K562 (cell line): ENCODE measurements at regions not wholly inside any gene's neighbourhood (a gene's known extent, or its start where the extent isn't known, plus 50 kb on each side); places are given as distances from the start of the nearest gene placed in this dataset.

Source experiments
- ATAC-seq: fragments of 200-7000 bp; cut with Tn5 transposase; 3 replicates; pipeline ENCODE4 v1.9.1; 2020; ENCODE audit warnings: moderate library complexity
- BruUV-seq: library from RNA; stranded (reverse); fragments of 400-500 nt; replicated peaks from 2 replicates; lab custom pipeline; 2021; lab: Mats Ljungman, UMichigan
- CTCF ChIA-PET: fragments of 300-600 bp; formaldehyde crosslinking; extraction: SDS; loops from one replicate; lab custom pipeline; 2021; ENCODE audit warnings: low intra/inter-chr PET ratio; lab: Yijun Ruan, JAX
- POLR2A ChIA-PET: fragments of 300-600, 350-650 bp; sonication (Branson Sonifier 250); formaldehyde crosslinking; extraction: SDS; loops from one replicate; lab custom pipeline; 2021; ENCODE audit warnings: antibody characterized with exemption, inconsistent platforms; lab: Yijun Ruan, JAX
- DNase-seq, 4 experiments: peaks; one replicate each; pipeline versions ENCODE4 v3.0.0 to v3.0.0-alpha.2; 2011 to 2018; ENCODE audit warnings: low spot score in 3 of 4, mixed read lengths in 3 of 4; ENCODE audit errors: extremely low read depth in 1 of 4
- FAIRE-seq: peaks from 2 replicates; lab custom pipeline; 2011; peaks lifted over from hg19 to GRCh38; lab: Jason Lieb, UNC
- H2AFZ ChIP-seq: 2 replicates; pipeline ENCODE4 v1.6.0; 2011; ENCODE audit warnings: low read depth, low read length, control low read depth, inconsistent platforms
- H3K27ac ChIP-seq: fragments of 200-600 bp; 3 replicates; pipeline ENCODE4 v1.8.0; 2011; ENCODE audit warnings: low read depth, mild to moderate bottlenecking, control low read depth, inconsistent platforms, low read length, moderate library complexity, mixed read lengths; ENCODE audit errors: extremely low read depth
- H3K27me3 ChIP-seq, 2 experiments: fragments of 300-600 bp in 1 of 2; 2 replicates in 1 of 2; 3 replicates in 1 of 2; pipeline versions ENCODE4 v1.6.0 to v1.8.0; 2011; ENCODE audit warnings: inconsistent platforms in 2 of 2, low read length in 2 of 2, mild to moderate bottlenecking in 1 of 2, mixed read lengths in 1 of 2, moderate library complexity in 1 of 2; ENCODE audit not compliant: control insufficient read depth in 2 of 2, insufficient read depth in 2 of 2
- H3K36me3 ChIP-seq: fragments of 300-600 bp; 3 replicates; pipeline ENCODE4 v1.8.0; 2011; ENCODE audit warnings: mild to moderate bottlenecking, low read length, inconsistent platforms; ENCODE audit not compliant: control insufficient read depth, insufficient read depth
- H3K4me1 ChIP-seq, 2 experiments: fragments of 200-600 bp in 1 of 2; replicated peaks in 1 of 2; 2 replicates in 1 of 2; 3 replicates in 1 of 2; pipeline versions ENCODE4 v1.5.1 to v1.8.0; 2011; ENCODE audit warnings: inconsistent platforms in 2 of 2, low read length in 2 of 2, mild to moderate bottlenecking in 1 of 2, mixed read lengths in 1 of 2, moderate library complexity in 1 of 2; ENCODE audit not compliant: control insufficient read depth in 2 of 2, insufficient read depth in 2 of 2
- H3K4me2 ChIP-seq: 2 replicates; pipeline ENCODE4 v1.6.1; 2011; ENCODE audit warnings: low read length, control low read depth, inconsistent platforms, mixed read lengths; ENCODE audit not compliant: insufficient read depth
- H3K4me3 ChIP-seq: fragments of 200-600 bp; sonication (generic), shearing (Covaris generic); 2 replicates; pipeline ENCODE4 v1.5.1; 2016; ENCODE audit warnings: control low read depth, inconsistent platforms
- H3K79me2 ChIP-seq: fragments of 200-600 bp; 3 replicates; pipeline ENCODE4 v1.8.0; 2011; ENCODE audit warnings: low read length, inconsistent platforms; ENCODE audit not compliant: control insufficient read depth, insufficient read depth
- H3K9ac ChIP-seq, 2 experiments: 2 replicates each; pipeline versions ENCODE4 v1.6.0 to v1.6.1; 2011; ENCODE audit warnings: low read depth in 2 of 2, low read length in 2 of 2, control low read depth in 1 of 2, inconsistent platforms in 1 of 2, mild to moderate bottlenecking in 1 of 2, mixed read lengths in 1 of 2; ENCODE audit not compliant: insufficient read depth in 1 of 2
- H3K9me1 ChIP-seq: one replicate; pipeline ENCODE4 v1.6.0; 2011; ENCODE audit warnings: inconsistent platforms, mild to moderate bottlenecking, low read length, moderate library complexity; ENCODE audit not compliant: control insufficient read depth, insufficient read depth
- H3K9me3 ChIP-seq: replicated peaks from 2 replicates; pipeline ENCODE4 v1.5.1; 2011; ENCODE audit warnings: low read depth, low read length, inconsistent platforms; ENCODE audit not compliant: control insufficient read depth, insufficient read depth
- H4K20me1 ChIP-seq: replicated peaks from 2 replicates; pipeline ENCODE4 v1.6.1; 2011; ENCODE audit warnings: low read length, inconsistent platforms, mixed read lengths; ENCODE audit not compliant: control insufficient read depth, insufficient read depth
- BCL6 ChIP-seq: fragments of 250-450 bp; sonication (Bioruptor Pico); IDR thresholded peaks from 2 replicates; pipeline ENCODE4 v1.4.0; 2020
- CBFA2T3 ChIP-seq: fragments of 450-650 bp; IDR thresholded peaks from 2 replicates; pipeline ENCODE4 v1.6.1; 2017
- HNRNPL ChIP-seq: fragments of 200-400 bp; formaldehyde crosslinking; IDR thresholded peaks from 2 replicates; pipeline ENCODE4 v1.6.1; 2017; ENCODE audit warnings: low read depth, mild to moderate bottlenecking, low read length
- JUND ChIP-seq, 2 experiments: IDR thresholded peaks; 2 replicates in 1 of 2; 3 replicates in 1 of 2; pipeline ENCODE4 v1.6.1; 2011; ENCODE audit warnings: borderline replicate concordance in 2 of 2, low read depth in 2 of 2, low read length in 2 of 2, improper control_type of control experiment in 1 of 2, missing biosample characterization in 1 of 2, missing genetic modification characterization in 1 of 2, missing genetic modification reagents in 1 of 2
- MYNN ChIP-seq, 2 experiments: sonication (generic); formaldehyde crosslinking in 1 of 2; IDR thresholded peaks; 2 replicates each; pipeline versions ENCODE4 v1.5.0 to v1.6.1; 2016 to 2020; ENCODE audit warnings: antibody characterized with exemption in 1 of 2, missing genetic modification reagents in 1 of 2
- NEUROD1 ChIP-seq: fragments of 150-350 bp; IDR thresholded peaks from 2 replicates; pipeline ENCODE4 v1.6.1; 2014; ENCODE audit warnings: borderline replicate concordance, low read length, low read depth; ENCODE audit not compliant: partially characterized antibody
- NFRKB ChIP-seq: fragments of 450-650 bp; IDR thresholded peaks from 2 replicates; pipeline ENCODE4 v1.6.1; 2016; ENCODE audit warnings: low read depth
- NFYB ChIP-seq: IDR thresholded peaks from 2 replicates; pipeline ENCODE4 v1.6.1; 2011; ENCODE audit warnings: mild to moderate bottlenecking, moderate library complexity; ENCODE audit not compliant: insufficient read length; ENCODE audit errors: extremely low read depth
- NR2C2 ChIP-seq, 2 experiments: fragments of 200-800 bp in 1 of 2; sonication (Bioruptor generic) in 1 of 2; sonication (generic) in 1 of 2; formaldehyde crosslinking in 1 of 2; IDR thresholded peaks; 2 replicates each; pipeline versions ENCODE4 v1.6.1 to v1.8.0; 2016 to 2022; ENCODE audit warnings: mild to moderate bottlenecking in 1 of 2, missing compliant biosample characterization in 1 of 2, missing genetic modification characterization in 1 of 2, missing genetic modification reagents in 1 of 2
- TAL1 ChIP-seq: fragments of 450-650 bp; IDR thresholded peaks from 2 replicates; pipeline ENCODE4 v1.6.1; 2016; ENCODE audit warnings: mild to moderate bottlenecking
- ZC3H4 ChIP-seq: sonication (generic); formaldehyde crosslinking; IDR thresholded peaks from 2 replicates; pipeline ENCODE4 v1.9.0; 2021; ENCODE audit warnings: missing genetic modification reagents, borderline replicate concordance
- ZFPM2 ChIP-seq: fragments of 250-450 bp; sonication (Bioruptor Pico); IDR thresholded peaks from 2 replicates; pipeline ENCODE4 v1.5.1; 2022; ENCODE audit warnings: mild to moderate bottlenecking
- ZKSCAN1 ChIP-seq: fragments of 150-350 bp; IDR thresholded peaks from 2 replicates; pipeline ENCODE4 v1.6.1; 2016; ENCODE audit warnings: low read depth, low read length
- WGBS: fragments of 100-300 bp; shearing (Covaris generic); methylation state at CpG from one replicate; pipeline ENCODE4 v1.1.6; 2016; ENCODE audit warnings: low coverage, mixed read lengths; ENCODE audit not compliant: insufficient coverage; ENCODE audit errors: missing lambda C conversion rate; 5-methylcytosine and 5-hydroxymethylcytosine counted together
- in situ Hi-C: fragments of 300-500 bp; cut with MboI; formaldehyde crosslinking; loops from 4 replicates; pipeline ENCODE4 v1.15.0; 2018; ENCODE audit warnings: inconsistent platforms, mixed read lengths
- intact Hi-C: fragments of 100-400 bp; cut with micrococcal nuclease; formaldehyde crosslinking; loops from 2 replicates; pipeline ENCODE4 v1.14.2; 2022
- TF ChIP-seq, protein P1 (sequence below): fragments of 450-650 bp; formaldehyde crosslinking; IDR thresholded peaks from 2 replicates; pipeline ENCODE4 v1.4.0; 2022; ENCODE audit warnings: mild to moderate bottlenecking, moderate library complexity
- TF ChIP-seq, protein P2 (sequence below): fragments of 450-650 bp; formaldehyde crosslinking; IDR thresholded peaks from 2 replicates; pipeline ENCODE4 v1.4.0; 2022; ENCODE audit warnings: missing genetic modification characterization
- TF ChIP-seq, protein P3 (sequence below), 3 experiments: fragments of 200-800 bp in 1 of 3; fragments of 250-450 bp in 1 of 3; fragments of 450-650 bp in 1 of 3; sonication (Bioruptor Pico) in 1 of 3; sonication (Bioruptor generic) in 1 of 3; formaldehyde crosslinking in 1 of 3; IDR thresholded peaks; 2 replicates each; pipeline versions ENCODE4 v1.6.1 to v1.8.0; 2016 to 2022; ENCODE audit warnings: mild to moderate bottlenecking in 2 of 3, missing genetic modification characterization in 2 of 3, missing compliant biosample characterization in 1 of 3, moderate library complexity in 1 of 3
- TF ChIP-seq, protein P4 (sequence below): sonication (generic); formaldehyde crosslinking; IDR thresholded peaks from 2 replicates; pipeline ENCODE4 v1.8.0; 2022; ENCODE audit warnings: mild to moderate bottlenecking, missing genetic modification reagents

DNA sequence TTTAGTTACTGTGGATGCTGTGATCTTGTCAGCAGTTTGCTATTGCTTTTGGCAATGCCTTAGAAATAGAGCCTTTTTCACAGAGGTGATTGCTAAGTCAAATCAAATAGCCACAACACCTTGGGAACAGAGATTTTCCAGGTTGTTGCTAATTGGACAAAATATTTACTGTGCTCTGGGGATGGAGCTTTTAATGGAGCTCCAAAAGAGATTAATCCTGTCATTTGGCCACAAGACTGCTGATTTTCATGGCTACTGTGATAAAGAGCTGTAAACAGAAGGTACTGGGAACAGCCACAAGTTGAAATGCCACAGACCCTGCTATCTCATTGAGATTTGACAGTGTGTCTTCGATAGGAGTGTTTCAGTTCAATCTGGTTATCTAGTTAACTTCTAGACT is 1715.2 kb upstream of the ADGRL3 start:
- H4K20me1 ChIP-seq, result no peaks in the 10 kb centered on the region
- no peaks in the 10 kb centered on the region for H3K79me2 ChIP-seq
- no peak overlapping the region for H3K4me3 ChIP-seq
- in situ Hi-C loops, result no loop called here
- H3K27ac ChIP-seq, result no peak overlapping the region
- POLR2A ChIA-PET, result no interaction called here
- H3K27me3 ChIP-seq, result no peaks in the 10 kb centered on the region
- no peaks in the 10 kb centered on the region for H3K9me1 ChIP-seq
- H3K36me3 ChIP-seq, result no peaks in the 10 kb centered on the region
- intact Hi-C loops, result no loop called here
- H2AFZ ChIP-seq, result no peak overlapping the region
- WGBS, result 0% methylated on average over 1 of the region's 1 CpG
- no peak overlapping the region for H3K9ac ChIP-seq
- DNase-seq (no peak), FAIRE-seq (no peak), ATAC-seq (no peak)
- BruUV-seq, result no TSS peak
- CTCF ChIA-PET, result no interaction called here
- H3K4me2 ChIP-seq, result no peak overlapping the region
- no peaks in the 10 kb centered on the region; the same call in 1 of the 2 replicates for H3K9me3 ChIP-seq
- no peaks in the 10 kb centered on the region for H3K4me1 ChIP-seq
- TF ChIP-seq, protein P1, sequence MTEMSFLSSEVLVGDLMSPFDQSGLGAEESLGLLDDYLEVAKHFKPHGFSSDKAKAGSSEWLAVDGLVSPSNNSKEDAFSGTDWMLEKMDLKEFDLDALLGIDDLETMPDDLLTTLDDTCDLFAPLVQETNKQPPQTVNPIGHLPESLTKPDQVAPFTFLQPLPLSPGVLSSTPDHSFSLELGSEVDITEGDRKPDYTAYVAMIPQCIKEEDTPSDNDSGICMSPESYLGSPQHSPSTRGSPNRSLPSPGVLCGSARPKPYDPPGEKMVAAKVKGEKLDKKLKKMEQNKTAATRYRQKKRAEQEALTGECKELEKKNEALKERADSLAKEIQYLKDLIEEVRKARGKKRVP (CRISPR knock-in tag), result no peak
- TF ChIP-seq NR2C2 (CRISPR knock-in tag; IDR thresholded peaks at IDR 0.05), result no peak
- TF ChIP-seq NR2C2 (tag; IDR thresholded peaks at IDR 0.05), result no peak
- TF ChIP-seq, protein P2, sequence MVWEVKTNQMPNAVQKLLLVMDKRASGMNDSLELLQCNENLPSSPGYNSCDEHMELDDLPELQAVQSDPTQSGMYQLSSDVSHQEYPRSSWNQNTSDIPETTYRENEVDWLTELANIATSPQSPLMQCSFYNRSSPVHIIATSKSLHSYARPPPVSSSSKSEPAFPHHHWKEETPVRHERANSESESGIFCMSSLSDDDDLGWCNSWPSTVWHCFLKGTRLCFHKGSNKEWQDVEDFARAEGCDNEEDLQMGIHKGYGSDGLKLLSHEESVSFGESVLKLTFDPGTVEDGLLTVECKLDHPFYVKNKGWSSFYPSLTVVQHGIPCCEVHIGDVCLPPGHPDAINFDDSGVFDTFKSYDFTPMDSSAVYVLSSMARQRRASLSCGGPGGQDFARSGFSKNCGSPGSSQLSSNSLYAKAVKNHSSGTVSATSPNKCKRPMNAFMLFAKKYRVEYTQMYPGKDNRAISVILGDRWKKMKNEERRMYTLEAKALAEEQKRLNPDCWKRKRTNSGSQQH (CRISPR knock-in tag), result no peak
- no peak for TF ChIP-seq MYNN (IDR thresholded peaks at IDR 0.05)
- no peak for TF ChIP-seq MYNN (CRISPR knock-in tag; IDR thresholded peaks at IDR 0.05)
- no peak for TF ChIP-seq ZC3H4 (CRISPR knock-in tag)
- TF ChIP-seq TAL1, result no peak
- TF ChIP-seq NFYB, result no peak
- TF ChIP-seq ZFPM2 (CRISPR knock-in tag), result no peak
- TF ChIP-seq, protein P3, sequence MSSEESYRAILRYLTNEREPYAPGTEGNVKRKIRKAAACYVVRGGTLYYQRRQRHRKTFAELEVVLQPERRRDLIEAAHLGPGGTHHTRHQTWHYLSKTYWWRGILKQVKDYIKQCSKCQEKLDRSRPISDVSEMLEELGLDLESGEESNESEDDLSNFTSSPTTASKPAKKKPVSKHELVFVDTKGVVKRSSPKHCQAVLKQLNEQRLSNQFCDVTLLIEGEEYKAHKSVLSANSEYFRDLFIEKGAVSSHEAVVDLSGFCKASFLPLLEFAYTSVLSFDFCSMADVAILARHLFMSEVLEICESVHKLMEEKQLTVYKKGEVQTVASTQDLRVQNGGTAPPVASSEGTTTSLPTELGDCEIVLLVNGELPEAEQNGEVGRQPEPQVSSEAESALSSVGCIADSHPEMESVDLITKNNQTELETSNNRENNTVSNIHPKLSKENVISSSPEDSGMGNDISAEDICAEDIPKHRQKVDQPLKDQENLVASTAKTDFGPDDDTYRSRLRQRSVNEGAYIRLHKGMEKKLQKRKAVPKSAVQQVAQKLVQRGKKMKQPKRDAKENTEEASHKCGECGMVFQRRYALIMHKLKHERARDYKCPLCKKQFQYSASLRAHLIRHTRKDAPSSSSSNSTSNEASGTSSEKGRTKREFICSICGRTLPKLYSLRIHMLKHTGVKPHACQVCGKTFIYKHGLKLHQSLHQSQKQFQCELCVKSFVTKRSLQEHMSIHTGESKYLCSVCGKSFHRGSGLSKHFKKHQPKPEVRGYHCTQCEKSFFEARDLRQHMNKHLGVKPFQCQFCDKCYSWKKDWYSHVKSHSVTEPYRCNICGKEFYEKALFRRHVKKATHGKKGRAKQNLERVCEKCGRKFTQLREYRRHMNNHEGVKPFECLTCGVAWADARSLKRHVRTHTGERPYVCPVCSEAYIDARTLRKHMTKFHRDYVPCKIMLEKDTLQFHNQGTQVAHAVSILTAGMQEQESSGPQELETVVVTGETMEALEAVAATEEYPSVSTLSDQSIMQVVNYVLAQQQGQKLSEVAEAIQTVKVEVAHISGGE (CRISPR knock-in tag; IDR thresholded peaks at IDR 0.05), result no peak
- no peak for TF ChIP-seq CBFA2T3
- TF ChIP-seq HNRNPL, result no peak
- TF ChIP-seq, protein P4, sequence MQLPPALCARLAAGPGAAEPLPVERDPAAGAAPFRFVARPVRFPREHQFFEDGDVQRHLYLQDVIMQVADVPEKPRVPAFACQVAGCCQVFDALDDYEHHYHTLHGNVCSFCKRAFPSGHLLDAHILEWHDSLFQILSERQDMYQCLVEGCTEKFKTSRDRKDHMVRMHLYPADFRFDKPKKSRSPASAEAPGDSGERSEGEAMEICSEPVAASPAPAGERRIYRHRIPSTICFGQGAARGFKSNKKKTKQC (CRISPR knock-in tag), result no peak
- TF ChIP-seq JUND (IDR thresholded peaks at IDR 0.05; ENCODE audit: borderline replicate concordance, low read depth, low read length), result no peak
- TF ChIP-seq JUND (tag; IDR thresholded peaks at IDR 0.05; ENCODE audit: borderline replicate concordance, low read depth, low read length), result no peak
- no peak for TF ChIP-seq NFRKB
- no peak for TF ChIP-seq NEUROD1
- TF ChIP-seq ZKSCAN1, result no peak
- no peak for TF ChIP-seq BCL6 (CRISPR knock-in tag)
